ENCODE measurements at regions not wholly inside any gene's neighbourhood (a gene's known extent, or its start where the extent isn't known, plus 50 kb on each side); places are given as distances from the start of the nearest gene placed in this dataset.

- no peak overlapping the region for H3K27ac ChIP-seq
- no peak for TF ChIP-seq CTCF (conservative IDR thresholded peaks at IDR 0.05)
These were observed 476.1 kb downstream of the FUT8 start for GRCh38 chr14:65888677-65889076.

- TF ChIP-seq CTCF (conservative IDR thresholded peaks at IDR 0.05): no peak
- H3K27ac ChIP-seq: no peak overlapping the region
These were observed 479.8 kb downstream of the FUT8 start for GRCh38 chr14:65892315-65892714.

GRCh38 chr14:65900164-65900563, 487.6 kb downstream of the FUT8 start:
- TF ChIP-seq CTCF (conservative IDR thresholded peaks at IDR 0.05): no peak

GRCh38 chr14:65901595-65901994, 489.1 kb downstream of the FUT8 start:
- no peak for TF ChIP-seq CTCF (conservative IDR thresholded peaks at IDR 0.05)
- no peak overlapping the region for H3K27ac ChIP-seq

More at GRCh38 chr14:65900164-65900563, 487.6 kb downstream of the FUT8 start:
- no peak overlapping the region for H3K27ac ChIP-seq

- no peak overlapping the region for H3K27ac ChIP-seq
- no peak for TF ChIP-seq CTCF (conservative IDR thresholded peaks at IDR 0.05)
These were observed 492.5 kb downstream of the FUT8 start for GRCh38 chr14:65904988-65905387.

GRCh38 chr14:65906344-65906743, 493.8 kb downstream of the FUT8 start:
- H3K27ac ChIP-seq: no peak overlapping the region
- no peak for TF ChIP-seq CTCF (conservative IDR thresholded peaks at IDR 0.05)

- no peak for TF ChIP-seq CTCF (conservative IDR thresholded peaks at IDR 0.05)
- H3K27ac ChIP-seq: no peak overlapping the region
These were observed 494.4 kb downstream of the FUT8 start for GRCh38 chr14:65906948-65907347.
